NB4 (cell line): ENCODE measurements at regions not wholly inside any gene's neighbourhood (a gene's known extent, or its start where the extent isn't known, plus 50 kb on each side); places are given as distances from the start of the nearest gene placed in this dataset.

Experiments
- DNase-seq: peaks from one replicate; pipeline ENCODE4 v3.0.0; 2010; ENCODE audit warnings: low read depth
- H3K4me3 ChIP-seq: one replicate; pipeline ENCODE4 v1.5.1; 2011; ENCODE audit warnings: mild to moderate bottlenecking, low read depth, low read length, moderate library complexity
- CTCF ChIP-seq: IDR thresholded peaks from one replicate; pipeline ENCODE4 v1.5.1; 2012; ENCODE audit warnings: low read depth, low read length
- MAX ChIP-seq: IDR thresholded peaks from 2 replicates; pipeline ENCODE4 v1.6.1; 2011; ENCODE audit warnings: low read depth, low read length
- MYC ChIP-seq: IDR thresholded peaks from 2 replicates; pipeline ENCODE4 v1.6.1; 2011; ENCODE audit warnings: low read depth, low read length
- POLR2A ChIP-seq: IDR thresholded peaks from 2 replicates; pipeline ENCODE4 v1.6.1; 2011; ENCODE audit warnings: mild to moderate bottlenecking; ENCODE audit not compliant: insufficient read length; ENCODE audit errors: extremely low read depth

- H3K4me3 ChIP-seq: no peak overlapping the region
- no peak for TF ChIP-seq CTCF
- no peak for TF ChIP-seq POLR2A
- no peak for TF ChIP-seq MAX
- TF ChIP-seq MYC: no peak
- DNase-seq: no peak
Observed at GRCh38 chr2:163187995-163188655, 349.6 kb upstream of the KCNH7 start.

GRCh38 chr2:163187119-163187518 is 348.6 kb upstream of the KCNH7 start:
- no peak overlapping the region for H3K4me3 ChIP-seq
- TF ChIP-seq CTCF (no peak), POLR2A (no peak), MYC (no peak), MAX (no peak)
- DNase-seq: no peak

GRCh38 chr2:163185160-163185559 is 346.6 kb upstream of the KCNH7 start:
- no peak for DNase-seq
- no peak overlapping the region for H3K4me3 ChIP-seq
- TF ChIP-seq MAX: no peak
- TF ChIP-seq CTCF: no peak
- no peak for TF ChIP-seq MYC
- TF ChIP-seq POLR2A: no peak

GRCh38 chr2:163182764-163183354 is 344.3 kb upstream of the KCNH7 start:
- no peak overlapping the region for H3K4me3 ChIP-seq
- DNase-seq: peak; percentile 32
- TF ChIP-seq POLR2A (no peak), MAX (no peak), CTCF (peak; percentile 11), MYC (no peak)

- TF ChIP-seq MYC: no peak
- no peak for TF ChIP-seq POLR2A
- TF ChIP-seq CTCF: no peak
- no peak for TF ChIP-seq MAX
- no peak for DNase-seq
- H3K4me3 ChIP-seq: no peak overlapping the region
Observed at GRCh38 chr2:163177592-163177991, 339.0 kb upstream of the KCNH7 start.

- H3K4me3 ChIP-seq: no peak overlapping the region
- TF ChIP-seq MAX (no peak), CTCF (no peak), POLR2A (no peak), MYC (no peak)
- no peak for DNase-seq
Observed at GRCh38 chr2:163175294-163175693, 336.7 kb upstream of the KCNH7 start.
